Retina (tissue), 1 donor: ENCODE measurements at regions not wholly inside any gene's neighbourhood (a gene's known extent, or its start where the extent isn't known, plus 50 kb on each side); places are given as distances from the start of the nearest gene placed in this dataset.

Experiments
- DNase-seq: peaks from one replicate; pipeline ENCODE4 v3.0.0-alpha.2; 2016

DNA sequence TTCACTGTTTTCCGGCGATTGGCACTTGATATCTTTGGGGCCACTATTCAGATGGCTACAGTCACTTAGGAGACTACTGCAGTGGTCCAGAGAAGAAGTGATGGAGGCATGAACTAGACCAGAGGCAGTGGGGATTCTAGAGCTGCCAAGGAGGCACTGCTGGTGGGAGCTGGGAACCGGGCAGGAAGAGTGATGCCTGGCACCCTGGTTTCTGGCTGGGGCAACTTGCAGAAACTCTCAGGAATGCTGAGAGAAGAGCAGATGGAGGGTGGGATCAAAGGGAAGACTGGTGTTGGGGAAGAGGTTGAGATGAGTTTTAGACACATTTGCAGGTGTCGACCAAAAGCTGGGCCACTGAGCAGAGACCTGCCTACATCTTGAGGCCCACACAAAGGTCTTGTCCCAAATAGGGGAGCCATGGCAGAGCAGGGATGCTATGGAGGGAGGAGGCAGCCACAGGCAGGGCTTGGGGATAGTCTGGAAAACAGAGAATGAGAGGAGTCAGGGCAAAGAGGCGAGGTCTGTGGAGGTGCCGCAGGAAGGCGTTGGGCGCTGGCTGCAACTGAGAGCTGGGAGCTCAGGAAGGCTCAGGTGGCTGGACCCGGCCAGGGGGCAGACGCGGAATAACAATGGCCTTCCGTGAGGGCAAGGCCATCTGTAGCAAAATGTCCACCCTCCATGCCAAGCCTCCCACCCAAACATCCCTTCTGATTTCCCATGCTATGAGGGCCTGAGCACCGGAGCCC is 118.9 kb downstream of the TOMM20 start:
- DNase-seq, result no peak

DNA sequence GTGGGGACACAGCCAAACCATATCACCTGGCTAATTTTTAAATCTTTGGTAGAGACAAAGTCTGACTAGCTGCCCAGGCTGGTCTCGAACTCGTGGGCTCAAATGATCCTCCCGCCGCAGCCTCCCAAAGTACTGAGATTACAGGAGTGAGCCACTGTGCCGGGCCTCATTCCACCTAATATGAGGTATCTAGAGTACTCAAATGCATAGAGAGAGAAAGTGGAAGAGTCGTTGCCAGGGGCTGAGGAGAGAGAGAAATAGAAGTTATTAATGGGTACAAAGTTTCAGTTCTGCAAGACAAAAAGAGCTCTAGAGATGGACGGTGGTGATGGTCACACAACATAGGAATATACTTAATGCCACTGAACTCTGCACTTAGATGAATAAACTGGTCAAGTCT is 119.6 kb downstream of the TOMM20 start:
- no peak for DNase-seq

DNA sequence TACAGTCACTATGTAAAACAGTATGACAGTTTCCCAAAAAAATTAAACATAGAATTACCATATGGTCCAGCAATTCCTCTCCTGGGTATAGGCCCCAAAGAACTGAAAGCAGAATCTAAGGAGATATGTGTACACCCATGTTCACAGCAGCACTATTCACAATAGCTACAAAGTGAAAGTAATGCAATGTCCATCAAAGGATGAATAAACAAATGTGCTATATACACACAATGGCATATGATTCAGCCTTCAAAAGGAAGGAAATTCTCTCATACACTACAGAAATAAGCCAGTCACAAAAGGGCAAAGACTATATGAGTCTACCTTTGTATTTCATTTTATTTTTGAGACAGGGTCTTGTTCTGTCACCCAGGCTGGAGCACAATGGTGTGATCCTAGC is 120.4 kb downstream of the TOMM20 start:
- no peak for DNase-seq

DNA sequence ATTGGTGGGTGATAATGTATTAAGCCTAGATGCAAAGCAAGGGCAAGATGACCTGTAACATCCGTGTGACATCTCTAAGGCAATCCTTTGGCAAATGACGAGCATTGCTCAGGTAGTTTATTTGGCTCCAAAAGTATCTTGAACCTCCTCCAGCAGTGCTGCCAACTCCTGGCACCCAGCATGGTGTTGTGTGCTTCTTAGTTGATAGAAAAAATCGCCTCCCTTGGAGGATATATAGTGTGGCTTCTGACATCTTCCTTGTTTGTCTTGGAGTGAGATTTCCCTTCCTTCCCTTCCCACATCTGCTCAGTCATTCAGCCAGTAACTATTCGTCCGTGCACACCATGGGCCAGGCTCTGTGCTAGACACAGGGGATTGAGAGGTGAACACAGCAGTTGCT is 121.8 kb downstream of the TOMM20 start:
- no peak for DNase-seq

DNA sequence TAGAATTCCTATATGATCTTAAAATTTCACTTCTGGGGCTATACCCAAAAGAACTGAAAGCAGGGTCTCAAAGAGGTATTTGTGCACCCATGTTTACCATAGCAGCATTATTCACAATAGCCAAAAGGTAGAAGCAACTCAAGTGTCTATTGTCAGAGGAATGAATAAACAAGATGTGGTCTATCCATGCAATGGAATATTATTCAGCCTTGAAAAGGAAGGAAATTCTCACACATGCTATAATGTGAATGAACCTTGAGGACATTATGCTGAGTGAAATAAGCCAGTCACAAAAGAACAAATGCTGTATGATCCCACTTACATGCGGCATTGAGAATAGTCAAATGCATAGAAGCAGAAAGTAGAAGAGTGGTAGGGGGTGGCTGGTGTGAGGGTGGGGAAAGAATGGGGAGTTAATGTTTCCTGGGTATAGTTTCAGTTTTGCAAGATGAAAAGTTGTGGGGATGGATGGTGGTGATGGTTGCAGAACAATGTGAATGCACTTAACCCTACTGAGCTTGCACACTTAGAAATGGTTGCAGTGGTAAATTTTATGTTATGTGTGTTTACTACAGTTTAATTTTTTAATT is 122.4 kb downstream of the TOMM20 start:
- DNase-seq, result no peak

DNA sequence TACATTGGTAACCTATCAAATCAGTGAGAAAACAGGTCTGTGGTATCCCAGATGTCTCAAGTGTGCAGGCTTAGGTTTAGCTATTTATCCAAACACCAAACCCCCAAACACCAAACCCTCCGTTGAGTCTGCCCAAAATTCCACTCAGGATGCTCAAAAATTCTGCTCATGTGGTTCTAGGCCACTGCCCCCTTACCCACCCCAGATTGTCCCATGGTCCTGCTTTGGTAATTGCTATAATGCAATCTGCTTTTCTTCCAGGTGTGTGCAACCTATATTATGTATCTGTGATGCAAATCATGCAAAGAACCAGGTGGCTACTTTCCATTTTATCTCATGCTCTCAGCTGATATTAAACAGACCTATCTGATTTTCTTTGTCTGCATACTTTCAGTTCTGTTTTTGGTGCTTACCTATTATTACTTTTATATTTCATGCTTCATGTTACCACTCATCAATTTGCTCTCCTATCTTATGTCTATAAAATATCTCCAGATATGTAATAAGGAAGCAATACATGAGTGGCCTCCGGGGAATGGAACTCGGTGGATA is 123.7 kb downstream of the TOMM20 start:
- no peak for DNase-seq

DNA sequence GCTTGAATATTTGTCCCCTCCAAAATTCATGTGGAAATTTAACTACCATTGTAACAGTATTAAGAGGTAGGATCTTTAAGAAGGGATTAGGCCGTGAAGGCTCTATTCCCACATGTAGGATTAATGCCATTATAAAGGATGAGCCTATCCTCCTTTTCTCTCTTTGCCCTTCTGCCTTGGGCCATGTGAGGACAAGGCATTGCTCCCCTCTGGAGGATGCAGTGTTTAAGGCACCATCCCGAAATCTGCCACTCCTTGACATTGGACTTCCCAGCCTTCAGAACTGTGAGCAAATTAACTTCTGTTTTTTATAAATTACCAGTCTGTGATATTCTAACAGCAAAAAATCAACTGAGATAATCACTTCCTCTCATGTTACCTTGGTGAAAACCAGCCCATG is 124.4 kb downstream of the TOMM20 start:
- no peak for DNase-seq

DNA sequence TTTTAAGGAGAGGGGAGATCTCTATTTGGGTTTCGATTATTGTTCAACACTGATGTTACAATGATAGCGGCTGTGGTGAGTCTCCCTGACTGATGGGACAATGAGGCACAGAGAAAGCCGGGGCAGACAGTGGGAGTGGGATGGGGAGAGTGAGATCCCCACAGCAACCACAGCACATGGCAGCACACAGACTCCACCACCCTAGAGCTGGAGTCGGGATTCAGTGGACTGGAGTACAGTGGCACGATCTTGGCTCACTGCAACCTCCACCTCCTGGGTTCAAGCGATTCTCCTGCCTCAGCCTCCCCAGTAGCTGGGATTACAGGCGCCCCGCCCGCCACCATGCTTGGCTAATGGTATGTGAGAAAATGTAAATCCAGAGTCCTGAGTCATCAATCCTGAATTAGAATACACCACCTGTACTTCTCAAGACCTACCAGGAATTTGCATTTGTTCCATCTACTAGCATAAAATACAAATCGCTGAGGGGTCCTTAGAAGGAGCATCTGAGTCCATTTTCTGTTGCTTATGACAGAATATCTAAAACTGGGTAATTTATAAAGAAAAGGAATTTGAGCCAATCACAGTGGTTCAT is 125.8 kb downstream of the TOMM20 start:
- DNase-seq, result no peak

DNA sequence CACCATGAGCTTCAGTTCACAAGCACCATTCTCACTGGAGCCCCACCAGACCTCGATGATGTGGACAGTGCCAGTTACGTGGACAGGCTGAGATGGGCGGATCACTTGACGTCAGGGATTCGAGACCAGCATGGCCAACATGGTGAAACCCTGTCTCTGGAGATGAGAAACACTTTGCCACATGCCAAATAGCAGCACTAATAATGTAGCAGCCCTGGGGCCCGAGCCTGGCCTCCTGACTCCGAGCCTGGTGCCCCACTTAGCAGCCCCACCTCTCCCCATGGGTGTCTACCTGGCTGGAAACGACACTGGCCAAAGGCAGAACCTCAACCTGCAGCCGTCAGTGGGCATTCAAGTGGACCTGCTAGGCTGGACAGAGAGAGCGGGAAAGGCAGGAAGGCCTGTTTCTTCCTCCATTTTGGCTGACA is 129.1 kb downstream of the TOMM20 start:
- DNase-seq, result no peak

DNA sequence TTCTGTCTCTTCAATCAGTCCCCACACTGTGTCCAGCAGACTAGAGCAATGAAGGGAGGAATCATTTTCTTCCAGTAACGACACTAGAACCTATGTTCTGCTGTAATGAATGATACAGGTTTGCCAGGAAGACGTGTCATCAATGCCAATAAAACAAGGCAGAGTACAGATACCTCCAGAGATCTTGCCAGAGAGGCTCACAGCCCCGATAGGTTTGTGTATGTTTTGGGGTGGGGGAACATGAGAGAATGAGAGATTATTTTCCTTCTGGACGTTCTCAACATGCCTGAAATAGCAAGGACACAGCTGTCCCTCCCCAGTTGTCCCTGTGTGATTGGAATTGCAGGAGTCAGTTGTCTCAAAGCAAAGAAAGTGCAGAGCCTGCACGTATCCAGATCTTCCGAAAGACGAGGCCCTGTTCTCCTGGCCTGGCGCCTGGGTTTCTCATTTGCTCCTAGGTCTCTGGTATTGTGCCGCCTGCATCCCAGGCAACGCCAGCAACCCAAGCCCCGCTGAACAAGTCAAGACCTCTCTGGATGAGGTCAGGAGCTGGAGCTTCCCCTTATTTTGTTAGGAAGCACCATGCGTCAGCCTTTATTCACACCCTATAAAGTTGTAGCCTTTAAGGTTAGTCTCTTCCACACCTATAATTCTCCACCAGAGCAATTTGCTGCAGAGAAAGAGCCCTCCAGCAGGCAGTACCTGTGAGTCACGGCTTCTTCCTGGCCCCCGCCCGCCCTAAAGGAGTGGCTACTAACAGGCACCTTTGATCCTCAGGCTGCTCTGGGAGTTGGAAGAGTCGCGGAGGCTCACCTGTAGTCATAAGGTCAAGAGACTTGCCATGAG is 130.5 kb downstream of the TOMM20 start:
- no peak for DNase-seq

DNA sequence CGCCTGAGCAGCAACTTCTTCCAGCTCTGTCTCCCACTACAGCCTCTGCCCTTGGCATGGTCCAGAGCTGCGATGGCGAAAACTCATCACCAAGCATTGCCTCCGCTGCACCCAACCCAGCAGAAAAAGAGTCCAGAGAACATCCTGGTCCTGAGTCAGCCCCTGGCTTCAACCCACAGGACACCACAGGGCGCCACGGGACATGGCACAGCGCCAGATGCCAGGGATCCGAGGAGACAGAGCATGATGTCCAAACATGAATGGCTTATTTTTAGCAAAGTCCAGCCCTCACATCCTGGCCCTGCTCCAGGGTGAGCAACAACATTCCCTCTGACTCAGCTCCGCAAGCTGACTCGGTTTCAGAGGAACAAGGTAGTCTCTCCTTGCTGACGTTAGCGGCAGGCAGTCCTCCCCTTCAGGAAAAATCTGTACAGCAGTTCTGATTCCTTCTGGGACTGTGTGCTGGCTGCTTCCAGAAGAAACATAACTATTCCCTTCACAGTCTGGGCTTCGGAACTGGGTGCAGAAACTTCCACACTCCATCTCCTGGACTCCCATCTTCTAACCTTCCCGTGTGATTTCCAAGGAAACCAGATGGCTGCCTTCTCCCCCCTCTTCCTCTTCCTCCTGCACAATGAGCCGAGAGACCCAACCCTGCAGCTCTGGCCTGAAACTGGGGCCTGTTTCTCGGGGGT is 131.3 kb downstream of the TOMM20 start:
- DNase-seq, result no peak

DNA sequence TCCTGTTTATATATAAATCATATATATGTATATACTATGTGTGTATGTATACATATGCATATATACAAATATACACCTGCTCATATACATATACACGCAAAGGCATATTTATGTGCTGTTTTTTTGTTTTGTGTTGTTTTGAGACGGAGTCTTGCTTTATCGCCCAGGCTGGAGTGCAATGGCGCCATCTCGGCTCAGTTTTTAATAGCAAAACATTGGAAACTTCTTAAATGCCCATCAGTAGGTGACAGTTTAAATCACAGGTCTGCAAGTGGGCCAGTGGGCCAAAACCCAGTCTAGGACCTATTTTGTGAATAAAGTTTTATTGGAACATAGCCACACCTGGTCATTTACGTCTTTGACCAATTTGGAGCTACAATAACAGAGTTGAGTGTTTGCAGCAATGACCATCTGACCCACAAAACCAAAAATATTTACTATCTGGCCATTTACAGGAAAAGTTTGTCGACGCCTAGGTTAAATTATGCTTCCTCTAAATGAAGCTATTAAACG is 132.3 kb downstream of the TOMM20 start:
- DNase-seq, result no peak

DNA sequence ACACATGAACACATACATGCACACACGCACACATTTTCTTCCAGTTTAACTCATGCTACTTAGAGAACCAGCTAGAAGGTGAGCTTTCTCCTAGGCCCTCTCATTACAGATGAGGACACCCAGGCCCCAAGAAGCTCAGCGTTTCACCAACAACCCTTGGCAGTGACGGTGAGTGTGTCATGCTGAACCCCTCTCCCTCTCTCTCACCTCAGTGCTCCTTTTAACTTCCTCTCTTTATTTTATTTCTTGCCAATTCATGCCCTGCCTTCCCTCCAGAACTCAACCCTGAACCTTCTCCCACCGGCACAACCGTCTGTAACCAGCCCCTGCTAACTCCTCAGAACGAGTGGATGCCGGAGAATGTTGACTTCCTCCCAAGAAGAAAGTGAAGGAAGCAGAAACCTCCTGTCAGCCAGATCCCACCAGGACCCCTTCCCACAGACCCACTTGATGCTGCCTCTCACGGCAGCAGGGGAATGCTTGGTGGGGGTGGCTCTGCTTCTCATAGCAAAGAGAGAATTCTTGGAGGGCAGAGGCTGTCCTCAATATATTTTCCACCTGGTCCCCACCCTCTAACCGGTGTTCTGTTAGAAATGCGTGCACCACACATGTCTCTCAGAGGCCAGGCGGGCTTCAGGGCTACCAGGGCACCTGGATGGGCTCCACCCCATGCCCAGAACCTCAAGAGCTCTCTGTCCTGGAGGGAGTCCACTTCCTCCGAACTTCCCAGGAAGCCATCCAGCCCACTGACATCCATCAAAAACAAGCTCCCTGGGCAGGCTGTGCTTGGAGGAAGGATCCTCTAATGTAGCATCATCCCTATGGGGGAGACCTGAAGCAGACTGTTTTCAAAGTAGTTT is 134.0 kb downstream of the TOMM20 start:
- DNase-seq, result no peak

DNA sequence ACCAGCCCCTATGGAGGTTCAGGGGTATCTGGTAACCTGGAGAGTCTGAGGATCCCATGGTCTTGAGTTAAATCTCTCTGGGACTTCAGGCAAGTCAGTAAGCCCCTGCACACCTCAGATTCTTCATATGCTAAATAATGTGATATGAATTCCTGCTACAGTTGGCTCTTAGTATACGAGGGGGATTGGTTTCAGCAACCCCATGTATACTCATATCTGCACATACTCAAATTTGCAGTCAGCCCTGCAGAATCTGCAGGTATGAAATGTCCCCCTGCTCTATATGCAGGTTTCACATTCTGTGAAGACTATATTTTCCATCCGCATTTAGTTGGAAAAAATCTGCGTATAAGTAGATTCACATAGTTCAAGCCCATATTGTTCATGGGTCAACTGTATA is 136.6 kb downstream of the TOMM20 start:
- DNase-seq, result no peak

DNA sequence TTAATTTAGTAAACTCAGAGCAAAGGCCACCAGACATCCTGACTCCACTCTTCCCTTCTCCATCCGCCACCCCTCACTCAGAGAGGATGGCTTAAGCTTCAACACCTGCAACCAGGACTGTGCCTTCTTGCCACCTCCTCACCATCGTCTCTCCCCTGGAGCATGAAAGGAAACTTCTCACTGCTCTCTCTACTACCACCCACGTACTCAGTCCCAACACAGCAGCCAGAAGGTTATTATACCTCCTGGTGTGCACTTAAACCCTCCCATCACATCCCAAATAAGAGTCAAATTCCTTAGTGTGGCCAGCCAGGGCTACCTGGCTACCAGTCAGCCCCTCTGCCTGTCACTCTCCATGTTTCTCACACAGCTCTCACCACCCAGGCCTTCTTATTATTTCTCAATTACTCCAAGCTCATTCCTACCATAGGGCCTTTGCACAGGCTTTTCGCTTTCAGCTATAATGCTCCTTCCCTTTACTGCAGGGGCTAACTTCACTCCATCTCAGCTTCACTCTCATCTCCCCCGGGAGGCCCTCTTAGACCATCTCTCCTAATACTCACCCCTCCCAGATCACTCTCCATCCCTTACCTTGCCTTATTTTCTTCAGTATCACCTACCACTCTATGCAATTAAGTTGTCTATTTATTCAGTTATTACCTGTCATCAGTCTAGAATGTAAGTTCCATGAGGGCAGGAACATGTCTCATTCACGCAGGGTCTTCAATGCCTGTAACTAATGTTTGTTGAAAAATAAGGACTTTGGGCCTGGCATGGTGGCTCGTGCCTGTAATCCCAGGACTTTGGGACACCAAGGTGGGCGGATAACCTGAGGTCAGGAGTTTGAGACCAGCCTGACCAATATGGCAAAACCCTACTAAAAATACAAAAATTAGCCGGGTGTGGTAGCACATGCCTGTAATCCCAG is 137.5 kb downstream of the TOMM20 start:
- DNase-seq, result no peak

DNA sequence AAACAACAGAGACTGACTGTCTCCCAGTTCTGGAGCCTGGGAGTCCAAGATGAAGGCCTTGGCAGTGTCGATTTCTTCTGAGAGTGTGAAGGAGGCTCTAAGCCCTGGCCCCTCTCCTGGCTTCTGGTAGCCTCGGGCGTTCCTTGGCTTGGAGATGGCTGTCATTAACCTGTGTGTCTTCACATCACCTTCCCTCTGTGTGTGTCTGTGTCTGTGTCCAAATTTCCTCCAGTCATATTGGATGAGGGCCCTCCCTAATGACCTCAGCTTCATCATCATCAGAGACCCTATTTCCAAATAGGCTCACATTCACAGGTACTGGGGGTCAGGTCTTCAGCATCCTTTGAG is 138.3 kb downstream of the TOMM20 start:
- DNase-seq, result no peak

DNA sequence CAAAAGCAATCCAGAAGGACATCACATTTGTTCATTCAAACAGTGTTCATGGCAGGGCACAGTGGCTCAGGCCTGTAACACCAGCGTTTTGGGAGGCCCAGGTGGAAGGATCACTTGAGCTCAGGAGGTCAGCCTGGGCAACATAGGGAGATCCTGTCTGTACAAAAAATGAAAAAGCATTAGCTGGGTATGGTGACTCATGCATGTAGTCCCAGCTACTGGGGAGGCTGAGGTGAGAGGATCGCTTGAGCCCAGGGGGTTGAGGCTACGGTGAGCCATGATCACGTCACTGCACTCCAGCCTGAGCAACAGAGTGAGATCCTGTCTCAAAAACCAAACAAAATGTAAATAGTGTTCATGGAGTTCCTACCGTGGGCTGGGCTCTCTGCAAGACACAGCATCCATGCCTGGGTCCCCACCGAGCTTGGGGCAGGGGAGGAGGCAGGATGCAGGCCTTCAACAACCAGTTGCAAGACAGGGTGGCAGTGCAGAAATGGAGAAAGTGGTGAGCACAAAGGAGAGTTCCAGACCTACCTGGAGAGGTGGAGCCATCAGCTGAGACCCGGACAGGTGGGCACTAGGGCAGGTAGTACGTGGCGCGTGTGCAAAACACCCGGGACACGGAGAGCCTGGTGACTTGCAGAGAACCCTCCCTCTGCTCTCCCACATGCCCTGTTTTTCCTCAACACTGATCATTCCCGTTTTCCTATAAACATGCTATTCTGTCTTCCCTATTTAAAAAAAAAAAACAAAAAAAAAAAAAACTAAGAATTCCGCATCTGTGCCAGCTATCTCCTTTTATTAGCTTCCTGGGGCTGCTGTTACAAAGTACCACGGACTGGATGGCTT is 138.9 kb downstream of the TOMM20 start:
- DNase-seq, result no peak

DNA sequence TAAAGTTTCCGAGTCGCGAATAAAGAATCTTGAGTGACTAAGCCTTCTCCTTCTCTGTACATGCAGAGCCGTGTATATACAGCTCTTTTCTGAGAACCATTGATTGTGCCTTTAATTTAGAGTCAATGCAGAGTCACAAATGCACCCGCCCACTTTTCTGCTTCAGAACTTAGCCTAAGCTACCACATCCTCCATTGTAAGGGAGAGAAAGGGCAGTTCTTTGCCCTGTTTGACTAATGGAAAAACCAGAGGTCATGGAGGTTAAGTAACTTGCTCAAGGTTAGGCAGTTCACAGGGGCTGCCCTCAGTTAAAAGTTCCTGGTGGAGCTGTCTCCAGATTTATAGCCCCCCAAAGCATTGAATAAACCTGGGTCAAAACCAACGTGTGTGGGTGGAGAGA is 139.6 kb downstream of the TOMM20 start:
- no peak for DNase-seq

DNA sequence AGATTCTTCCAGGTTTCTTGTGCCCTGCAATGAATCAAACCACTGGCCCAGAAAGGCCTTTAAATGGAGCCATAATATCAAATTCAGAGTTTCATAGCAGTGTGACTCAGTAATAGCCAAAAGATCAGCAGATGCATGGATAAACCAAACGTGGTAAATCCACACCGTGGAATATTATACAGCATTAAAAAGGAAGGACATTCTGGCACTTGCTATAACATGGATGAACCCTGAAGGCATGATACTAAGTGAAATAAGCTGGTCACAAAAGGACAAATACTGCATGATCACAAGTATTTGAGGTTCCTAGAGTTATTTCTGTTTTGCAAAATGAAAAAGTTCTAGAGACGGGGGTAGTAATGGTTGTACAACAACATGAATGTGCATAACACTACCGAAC is 140.1 kb downstream of the TOMM20 start:
- DNase-seq, result no peak
